Endothelial cell of umbilical vein (primary cell): ENCODE measurements at regions not wholly inside any gene's neighbourhood (a gene's known extent, or its start where the extent isn't known, plus 50 kb on each side); places are given as distances from the start of the nearest gene placed in this dataset.

Experiments used
- BruUV-seq: library from RNA; stranded (reverse); fragments of 400-500 nt; replicated peaks from 2 replicates; lab custom pipeline; 2021; lab: Mats Ljungman, UMichigan
- CTCF ChIA-PET: fragments of 300-600, 350-600 bp; sonication (Branson Sonifier 250); formaldehyde crosslinking; loops from one replicate; lab custom pipeline; 2021; ENCODE audit warnings: antibody characterized with exemption, inconsistent platforms; lab: Charles Lee
- POLR2A ChIA-PET: fragments of 300-600, 350-600 bp; sonication (Branson Sonifier 250); formaldehyde crosslinking; loops from one replicate; lab custom pipeline; 2021; ENCODE audit warnings: antibody characterized with exemption, inconsistent platforms; lab: Charles Lee
- DNase-seq: peaks from one replicate; pipeline ENCODE4 v3.0.0-alpha.2; 2011; ENCODE audit warnings: low read depth, low spot score
- FAIRE-seq: peaks from 2 replicates; lab custom pipeline; 2011; peaks lifted over from hg19 to GRCh38; lab: Jason Lieb, UNC
- H2AFZ ChIP-seq: 2 replicates; pipeline ENCODE4 v1.6.0; 2012; ENCODE audit warnings: low read depth, low read length, control low read depth, inconsistent platforms
- H3K27ac ChIP-seq: 2 replicates; pipeline ENCODE4 v1.5.1; 2011; ENCODE audit warnings: low read depth, mild to moderate bottlenecking, control low read depth, low read length, moderate library complexity; ENCODE audit not compliant: insufficient read depth
- H3K27me3 ChIP-seq, 2 experiments: 2 replicates each; pipeline versions ENCODE4 v1.6.0 to v1.6.1; 2011; ENCODE audit warnings: low read length in 2 of 2, mixed read lengths in 1 of 2; ENCODE audit not compliant: control insufficient read depth in 2 of 2, insufficient read depth in 2 of 2
- H3K36me3 ChIP-seq, 2 experiments: 2 replicates in 1 of 2; 3 replicates in 1 of 2; pipeline ENCODE4 v1.5.1; 2011; ENCODE audit warnings: low read length in 2 of 2, mild to moderate bottlenecking in 1 of 2, moderate library complexity in 1 of 2; ENCODE audit not compliant: control insufficient read depth in 2 of 2, insufficient read depth in 2 of 2; ENCODE audit errors: extremely low read depth in 1 of 2
- H3K4me1 ChIP-seq: 3 replicates; pipeline ENCODE4 v1.5.1; 2011; ENCODE audit warnings: mild to moderate bottlenecking, low read length; ENCODE audit not compliant: control insufficient read depth, insufficient read depth; ENCODE audit errors: extremely low read depth
- H3K4me2 ChIP-seq: 2 replicates; pipeline ENCODE4 v1.6.1; 2011; ENCODE audit warnings: low read length, control low read depth, mixed read lengths; ENCODE audit not compliant: insufficient read depth
- H3K4me3 ChIP-seq, 3 experiments: fragments of 200-600 bp in 1 of 3; sonication (generic), shearing (Covaris generic) in 1 of 3; replicated peaks in 1 of 3; 2 replicates each; pipeline ENCODE4 v1.5.1; 2011 to 2016; ENCODE audit warnings: control low read depth in 3 of 3, low read length in 3 of 3, mild to moderate bottlenecking in 2 of 3, inconsistent platforms in 1 of 3, low read depth in 1 of 3, moderate library complexity in 1 of 3; ENCODE audit not compliant: insufficient read depth in 1 of 3
- H3K79me2 ChIP-seq: 2 replicates; pipeline ENCODE4 v1.6.0; 2012; ENCODE audit warnings: low read length, inconsistent platforms; ENCODE audit not compliant: control insufficient read depth, insufficient read depth
- H3K9ac ChIP-seq: replicated peaks from 2 replicates; pipeline ENCODE3; 2011; ENCODE audit warnings: low read length, control low read depth; ENCODE audit not compliant: insufficient read depth; ENCODE audit errors: extremely low read depth
- H3K9me1 ChIP-seq: replicated peaks from 3 replicates; pipeline ENCODE4 v1.6.0; 2011; ENCODE audit warnings: mild to moderate bottlenecking, low read length; ENCODE audit not compliant: control insufficient read depth, insufficient read depth; ENCODE audit errors: extremely low read depth
- H3K9me3 ChIP-seq: replicated peaks from 2 replicates; pipeline ENCODE4 v1.5.1; 2012; ENCODE audit warnings: low read length, inconsistent platforms; ENCODE audit not compliant: control insufficient read depth, insufficient read depth
- H4K20me1 ChIP-seq: replicated peaks from 2 replicates; pipeline ENCODE3; 2011; ENCODE audit warnings: mild to moderate bottlenecking, low read length; ENCODE audit not compliant: control insufficient read depth, insufficient read depth; ENCODE audit errors: extremely low read depth
- CTCF ChIP-seq, 2 donors: IDR thresholded peaks; 1 replicate in 1 of 2; 2 replicates in 1 of 2; pipeline ENCODE4 v1.5.1; 2011; ENCODE audit warnings: low read length in 2 of 2, mild to moderate bottlenecking in 2 of 2, moderate library complexity in 2 of 2, control low read depth in 1 of 2, inconsistent platforms in 1 of 2, low read depth in 1 of 2; ENCODE audit not compliant: insufficient read depth in 1 of 2; ENCODE audit errors: extremely low read depth in 1 of 2
- EZH2 ChIP-seq: IDR thresholded peaks from 2 replicates; pipeline ENCODE4 v1.6.1; 2012; ENCODE audit warnings: borderline replicate concordance, low read depth, mild to moderate bottlenecking, moderate library complexity, low read length, inconsistent platforms; ENCODE audit not compliant: severe bottlenecking
- FOS ChIP-seq: IDR thresholded peaks from 2 replicates; pipeline ENCODE4 v1.6.1; 2011; ENCODE audit warnings: mild to moderate bottlenecking, low read length, moderate library complexity, borderline replicate concordance; ENCODE audit not compliant: insufficient read depth
- GATA2 ChIP-seq: IDR thresholded peaks from 2 replicates; pipeline ENCODE4 v1.7.0; 2011; ENCODE audit warnings: low read depth, mild to moderate bottlenecking, moderate library complexity, mixed read lengths, low read length; ENCODE audit not compliant: insufficient read length, insufficient read depth
- JUN ChIP-seq: IDR thresholded peaks from 2 replicates; pipeline ENCODE4 v1.6.1; 2011; ENCODE audit warnings: borderline replicate concordance, low read depth; ENCODE audit not compliant: insufficient read length, insufficient read depth
- MAX ChIP-seq: IDR thresholded peaks from 2 replicates; pipeline ENCODE4 v1.6.1; 2011; ENCODE audit not compliant: insufficient read depth, insufficient read length
- MYC ChIP-seq: IDR thresholded peaks from one replicate; pipeline ENCODE4 v1.6.1; 2011; ENCODE audit warnings: mild to moderate bottlenecking, low read depth, low read length
- POLR2A ChIP-seq: IDR thresholded peaks from 2 replicates; pipeline ENCODE4 v1.6.1; 2012; ENCODE audit warnings: low read depth, mild to moderate bottlenecking, control low read depth, low read length
- POLR2AphosphoS5 ChIP-seq: IDR thresholded peaks from 2 replicates; pipeline ENCODE4 v1.6.1; 2012; ENCODE audit warnings: low read depth, mild to moderate bottlenecking, control low read depth, low read length, moderate library complexity; ENCODE audit not compliant: insufficient read depth
- dilution Hi-C: fragments of 300-500 bp; cut with MboI; formaldehyde crosslinking; loops from one replicate; pipeline ENCODE4 v1.15.0; 2019; ENCODE audit warnings: low sequenced_read_pairs; ENCODE audit not compliant: extremely low pct_ligation_motif_present
- intact Hi-C: fragments of 100-400 bp; cut with micrococcal nuclease; formaldehyde crosslinking; loops from one replicate; pipeline ENCODE4 v1.10.0; 2022

- Histone ChIP-seq H4K20me1 (no peaks in the 10 kb centered on the region), H3K27ac (no peak overlapping the region), H3K79me2 (no peaks in the 10 kb centered on the region), H3K4me1 (no peaks in the 10 kb centered on the region), H3K9me3 (peaks cover 3% of the 10 kb centered on the region), H3K9ac (no peak overlapping the region), H3K27me3 (no peaks in the 10 kb centered on the region), H3K4me3 (no peak overlapping the region), H3K36me3 (no peaks in the 10 kb centered on the region), H3K9me1 (no peaks in the 10 kb centered on the region), H3K4me2 (no peak overlapping the region), H2AFZ (no peak overlapping the region)
- CTCF ChIA-PET: no interaction called here
- FAIRE-seq (no peak), DNase-seq (no peak)
- intact Hi-C loops (no loop called here), dilution Hi-C loops (no loop called here)
- BruUV-seq: no TSS peak
- POLR2A ChIA-PET: no interaction called here
- TF ChIP-seq POLR2A: no peak
- TF ChIP-seq CTCF (IDR thresholded peaks at IDR 0.05; ENCODE audit: extremely low read depth in 1 of 2, insufficient read depth in 1 of 2, low read depth in 1 of 2, low read length in 2 of 2): no peak
- no peak for TF ChIP-seq MAX
- no peak for TF ChIP-seq JUN
- no peak for TF ChIP-seq MYC
- no peak for TF ChIP-seq FOS
- no peak for TF ChIP-seq GATA2
- no peak for TF ChIP-seq EZH2
- TF ChIP-seq POLR2AphosphoS5: no peak
These were observed 248.7 kb downstream of the C6orf118 start for GRCh38 chr6:165060720-165061119.
